Neural progenitor cell (in vitro differentiated cells): ENCODE measurements at regions not wholly inside any gene's neighbourhood (a gene's known extent, or its start where the extent isn't known, plus 50 kb on each side); places are given as distances from the start of the nearest gene placed in this dataset.

Source experiments
- DNase-seq: peaks from one replicate; pipeline ENCODE4 v3.0.0-alpha.2; 2016; ENCODE audit warnings: low spot score
- H2AFZ ChIP-seq: fragments of 200-600 bp; sonication (generic); replicated peaks from 2 replicates; pipeline ENCODE4 v1.6.1; 2016; ENCODE audit warnings: antibody characterized with exemption
- H3F3A ChIP-seq: fragments of 200-600 bp; sonication (generic); 2 replicates; pipeline ENCODE4 v1.6.1; 2016; ENCODE audit warnings: antibody characterized with exemption, low read depth
- H3K27ac ChIP-seq: fragments of 200-600 bp; sonication (generic); 2 replicates; pipeline ENCODE4 v1.5.1; 2016; ENCODE audit warnings: mild to moderate bottlenecking
- H3K27me3 ChIP-seq: fragments of 200-600 bp; sonication (generic); 2 replicates; pipeline ENCODE4 v1.6.1; 2016; ENCODE audit warnings: mild to moderate bottlenecking, moderate library complexity
- H3K36me3 ChIP-seq: fragments of 200-600 bp; sonication (generic); 2 replicates; pipeline ENCODE4 v1.5.1; 2016
- H3K4me1 ChIP-seq: fragments of 200-600 bp; sonication (generic); 2 replicates; pipeline ENCODE4 v1.6.1; 2016; ENCODE audit warnings: mixed run types
- H3K4me2 ChIP-seq: fragments of 200-600 bp; sonication (generic); 2 replicates; pipeline ENCODE4 v1.6.1; 2016
- H3K4me3 ChIP-seq: fragments of 200-600 bp; sonication (generic); 2 replicates; pipeline ENCODE4 v1.5.1; 2016
- H3K79me2 ChIP-seq: fragments of 200-600 bp; sonication (generic); 2 replicates; pipeline ENCODE4 v1.6.1; 2016; ENCODE audit warnings: low read depth
- H3K9ac ChIP-seq: fragments of 200-600 bp; sonication (generic); 2 replicates; pipeline ENCODE4 v1.6.1; 2016
- H3K9me3 ChIP-seq: fragments of 200-600 bp; sonication (generic); 2 replicates; pipeline ENCODE4 v1.5.1; 2016; ENCODE audit warnings: low read depth
- H4K20me1 ChIP-seq: fragments of 200-600 bp; sonication (generic); 2 replicates; pipeline ENCODE4 v1.6.1; 2016; ENCODE audit warnings: low read depth
- H3K27ac Mint-ChIP-seq: 3 replicates; pipeline ENCODE4 v1.8.0; 2021; ENCODE audit warnings: mixed read lengths
- H3K27me3 Mint-ChIP-seq: 2 replicates; pipeline ENCODE4 v1.8.0; 2022; ENCODE audit warnings: low read depth, mild to moderate bottlenecking, inconsistent platforms, moderate library complexity, mixed read lengths; ENCODE audit not compliant: insufficient read depth
- H3K36me3 Mint-ChIP-seq: 3 replicates; pipeline ENCODE4 v1.8.0; 2021; ENCODE audit warnings: mixed read lengths
- H3K4me1 Mint-ChIP-seq: 3 replicates; pipeline ENCODE4 v1.8.0; 2021; ENCODE audit warnings: mixed read lengths
- H3K4me3 Mint-ChIP-seq: 3 replicates; pipeline ENCODE4 v1.8.0; 2021; ENCODE audit warnings: mild to moderate bottlenecking, moderate library complexity, mixed read lengths
- H3K9me3 Mint-ChIP-seq: 3 replicates; pipeline ENCODE4 v1.8.0; 2020; ENCODE audit warnings: mixed read lengths
- EZH2 ChIP-seq: fragments of 200-600 bp; sonication (generic); IDR thresholded peaks from 2 replicates; pipeline ENCODE4 v1.6.1; 2017; ENCODE audit warnings: antibody characterized with exemption, mild to moderate bottlenecking, moderate library complexity
- EZH2phosphoT487 ChIP-seq: fragments of 200-600 bp; sonication (generic); IDR thresholded peaks from 2 replicates; pipeline ENCODE4 v1.6.1; 2017; ENCODE audit warnings: antibody characterized with exemption
- TF ChIP-seq, protein P1 (sequence below): fragments of 200-600 bp; sonication (generic); IDR thresholded peaks from 2 replicates; pipeline ENCODE4 v1.5.1; 2017; ENCODE audit warnings: antibody characterized with exemption, mild to moderate bottlenecking

GRCh38 chr12:13358391-13358905 is 161.9 kb downstream of the EMP1 start:
- no peaks in the 10 kb centered on the region for H3F3A ChIP-seq
- TF ChIP-seq EZH2phosphoT487: no peak
- no peak for TF ChIP-seq EZH2
- TF ChIP-seq, protein P1, sequence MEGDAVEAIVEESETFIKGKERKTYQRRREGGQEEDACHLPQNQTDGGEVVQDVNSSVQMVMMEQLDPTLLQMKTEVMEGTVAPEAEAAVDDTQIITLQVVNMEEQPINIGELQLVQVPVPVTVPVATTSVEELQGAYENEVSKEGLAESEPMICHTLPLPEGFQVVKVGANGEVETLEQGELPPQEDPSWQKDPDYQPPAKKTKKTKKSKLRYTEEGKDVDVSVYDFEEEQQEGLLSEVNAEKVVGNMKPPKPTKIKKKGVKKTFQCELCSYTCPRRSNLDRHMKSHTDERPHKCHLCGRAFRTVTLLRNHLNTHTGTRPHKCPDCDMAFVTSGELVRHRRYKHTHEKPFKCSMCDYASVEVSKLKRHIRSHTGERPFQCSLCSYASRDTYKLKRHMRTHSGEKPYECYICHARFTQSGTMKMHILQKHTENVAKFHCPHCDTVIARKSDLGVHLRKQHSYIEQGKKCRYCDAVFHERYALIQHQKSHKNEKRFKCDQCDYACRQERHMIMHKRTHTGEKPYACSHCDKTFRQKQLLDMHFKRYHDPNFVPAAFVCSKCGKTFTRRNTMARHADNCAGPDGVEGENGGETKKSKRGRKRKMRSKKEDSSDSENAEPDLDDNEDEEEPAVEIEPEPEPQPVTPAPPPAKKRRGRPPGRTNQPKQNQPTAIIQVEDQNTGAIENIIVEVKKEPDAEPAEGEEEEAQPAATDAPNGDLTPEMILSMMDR: no peak

DNA sequence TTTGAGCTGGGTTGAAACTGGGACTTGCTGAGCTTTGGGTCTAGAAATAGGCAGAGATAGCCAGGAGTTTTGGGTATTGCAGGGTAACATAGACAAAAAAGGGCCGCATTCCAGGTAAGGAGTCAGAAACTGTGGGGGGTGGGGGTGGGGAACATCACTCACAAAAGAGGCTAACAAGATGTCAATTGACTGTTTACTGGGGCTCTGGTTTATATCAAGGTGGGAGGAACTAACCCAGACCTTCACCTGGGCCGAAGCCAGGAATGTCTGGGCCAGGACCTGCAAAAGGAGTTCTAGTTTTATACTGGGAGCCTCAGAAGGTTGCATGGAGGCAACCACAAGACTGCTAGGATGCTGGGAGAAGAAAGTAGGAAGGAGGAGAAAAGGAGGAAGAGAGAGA is 154.4 kb downstream of the EMP1 start:
- Mint-ChIP-seq H3K4me1 (no peaks in the 10 kb centered on the region), H3K4me3 (no peak overlapping the region), H3K27me3 (no peaks in the 10 kb centered on the region), H3K27ac (no peak overlapping the region), H3K9me3 (no peaks in the 10 kb centered on the region), H3K36me3 (no peaks in the 10 kb centered on the region)
- no peak for DNase-seq
- H3K27ac ChIP-seq: no peak overlapping the region
- no peaks in the 10 kb centered on the region for H3F3A ChIP-seq
- H3K27me3 ChIP-seq: no peaks in the 10 kb centered on the region
- no peak for TF ChIP-seq EZH2phosphoT487
- TF ChIP-seq, protein P1: no peak
- no peak for TF ChIP-seq EZH2
- no peak overlapping the region for H3K9ac ChIP-seq
- no peak overlapping the region for H3K4me2 ChIP-seq
- no peaks in the 10 kb centered on the region for H3K9me3 ChIP-seq
- peaks cover 8% of the 10 kb centered on the region for H3K4me1 ChIP-seq
- H3K4me3 ChIP-seq: no peak overlapping the region
- H3K36me3 ChIP-seq: no peaks in the 10 kb centered on the region
- no peaks in the 10 kb centered on the region for H3K79me2 ChIP-seq
- H2AFZ ChIP-seq: no peak overlapping the region
- no peaks in the 10 kb centered on the region for H4K20me1 ChIP-seq

More at GRCh38 chr12:13358391-13358905, 161.9 kb downstream of the EMP1 start:
- H3K27ac Mint-ChIP-seq: no peak overlapping the region
- H4K20me1 ChIP-seq: no peaks in the 10 kb centered on the region
- H2AFZ ChIP-seq: peak overlapping the region; percentile 40
- H3K9me3 Mint-ChIP-seq: no peaks in the 10 kb centered on the region
- no peak overlapping the region for H3K4me2 ChIP-seq
- no peaks in the 10 kb centered on the region for H3K27me3 ChIP-seq
- H3K36me3 Mint-ChIP-seq: no peaks in the 10 kb centered on the region
- H3K4me1 Mint-ChIP-seq: no peaks in the 10 kb centered on the region
- H3K4me3 Mint-ChIP-seq: no peak overlapping the region
- H3K79me2 ChIP-seq: no peaks in the 10 kb centered on the region
- H3K4me1 ChIP-seq: no peaks in the 10 kb centered on the region
- H3K4me3 ChIP-seq: no peak overlapping the region
- H3K9ac ChIP-seq: no peak overlapping the region
- no peaks in the 10 kb centered on the region for H3K9me3 ChIP-seq
- no peaks in the 10 kb centered on the region for H3K36me3 ChIP-seq
- H3K27me3 Mint-ChIP-seq: no peaks in the 10 kb centered on the region
- no peak overlapping the region for H3K27ac ChIP-seq
- DNase-seq: no peak

GRCh38 chr12:13350381-13350780 is 153.9 kb downstream of the EMP1 start:
- H3K27me3 ChIP-seq: no peaks in the 10 kb centered on the region
- H3K4me3 Mint-ChIP-seq: no peak overlapping the region
- no peaks in the 10 kb centered on the region for H3K36me3 Mint-ChIP-seq
- H3K4me2 ChIP-seq: no peak overlapping the region
- no peak overlapping the region for H3K9ac ChIP-seq
- no peaks in the 10 kb centered on the region for H3F3A ChIP-seq
- H3K4me1 ChIP-seq: peaks cover 8% of the 10 kb centered on the region
- no peak overlapping the region for H3K27ac Mint-ChIP-seq
- DNase-seq: no peak
- no peaks in the 10 kb centered on the region for H3K79me2 ChIP-seq
- H3K36me3 ChIP-seq: no peaks in the 10 kb centered on the region
- no peaks in the 10 kb centered on the region for H3K27me3 Mint-ChIP-seq
- TF ChIP-seq EZH2 (no peak), EZH2phosphoT487 (no peak)
- H4K20me1 ChIP-seq: no peaks in the 10 kb centered on the region
- no peak overlapping the region for H3K4me3 ChIP-seq
- no peak overlapping the region for H2AFZ ChIP-seq
- H3K9me3 Mint-ChIP-seq: no peaks in the 10 kb centered on the region
- H3K9me3 ChIP-seq: no peaks in the 10 kb centered on the region
- no peak overlapping the region for H3K27ac ChIP-seq
- H3K4me1 Mint-ChIP-seq: no peaks in the 10 kb centered on the region

GRCh38 chr12:13348464-13348863 is 151.9 kb downstream of the EMP1 start:
- H3K27ac Mint-ChIP-seq: no peak overlapping the region
- no peaks in the 10 kb centered on the region for H3K27me3 Mint-ChIP-seq
- no peak overlapping the region for H3K9ac ChIP-seq

More at GRCh38 chr12:13348464-13348863, 151.9 kb downstream of the EMP1 start:
- H3K9me3 Mint-ChIP-seq: no peaks in the 10 kb centered on the region
- Histone ChIP-seq H2AFZ (no peak overlapping the region), H3K4me1 (peaks cover 8% of the 10 kb centered on the region), H3K9me3 (no peaks in the 10 kb centered on the region), H3K4me2 (no peak overlapping the region), H3F3A (no peaks in the 10 kb centered on the region), H3K4me3 (no peak overlapping the region), H3K36me3 (no peaks in the 10 kb centered on the region), H3K79me2 (no peaks in the 10 kb centered on the region), H3K27ac (no peak overlapping the region), H3K27me3 (no peaks in the 10 kb centered on the region), H4K20me1 (no peaks in the 10 kb centered on the region)
- H3K4me3 Mint-ChIP-seq: no peak overlapping the region
- TF ChIP-seq, protein P1: no peak
- no peak for TF ChIP-seq EZH2
- no peak for TF ChIP-seq EZH2phosphoT487
- H3K4me1 Mint-ChIP-seq: no peaks in the 10 kb centered on the region
- no peaks in the 10 kb centered on the region for H3K36me3 Mint-ChIP-seq
- DNase-seq: no peak
